Kidney tubule cell (primary cell): ENCODE measurements at regions not wholly inside any gene's neighbourhood (a gene's known extent, or its start where the extent isn't known, plus 50 kb on each side); places are given as distances from the start of the nearest gene placed in this dataset.
"Not testable (repeated sequence)": the region's sequence is repeated elsewhere in the genome, so short reads cannot be mapped to it uniquely, and the experiment has no call there.

ENCODE experiments used
- DNase-seq: peaks from one replicate; pipeline ENCODE4 v3.0.0-alpha.2; 2018; ENCODE audit warnings: low spot score

DNA sequence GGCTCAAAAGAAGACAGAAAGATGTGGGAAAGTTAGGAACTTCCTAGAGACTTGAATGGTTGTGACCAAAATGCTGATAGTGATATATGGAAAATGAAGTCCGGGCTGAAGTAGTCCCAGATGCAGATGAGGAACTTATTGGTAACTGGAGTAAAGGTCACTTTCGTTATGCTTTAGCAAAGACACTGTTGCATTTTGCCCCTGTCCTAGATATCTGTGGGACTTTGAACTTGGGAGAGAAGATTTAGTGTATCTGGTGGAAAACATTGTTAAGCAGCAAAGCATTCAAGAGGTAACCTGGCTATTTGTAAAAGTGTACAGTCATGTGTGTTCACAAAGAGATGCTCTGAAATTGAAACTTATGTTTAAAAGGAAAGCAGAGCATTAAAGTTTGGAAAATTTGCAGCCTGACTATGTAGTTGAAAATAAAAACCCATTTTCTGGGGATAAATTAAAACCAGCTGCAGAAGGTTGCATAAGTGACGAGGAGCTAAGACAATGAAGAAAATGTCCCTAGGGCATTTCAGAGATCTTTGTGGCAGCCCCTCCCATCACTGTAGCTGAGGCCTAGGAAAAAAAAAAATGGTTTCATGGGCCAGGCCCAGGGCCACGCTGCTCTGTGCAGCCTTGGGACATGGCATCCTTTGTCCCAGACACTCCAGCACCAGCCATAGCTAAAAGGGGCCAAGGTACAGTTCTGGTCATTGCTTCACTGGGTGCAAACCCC is 1692.2 kb downstream of the HACE1 start:
- DNase-seq = no peak

DNA sequence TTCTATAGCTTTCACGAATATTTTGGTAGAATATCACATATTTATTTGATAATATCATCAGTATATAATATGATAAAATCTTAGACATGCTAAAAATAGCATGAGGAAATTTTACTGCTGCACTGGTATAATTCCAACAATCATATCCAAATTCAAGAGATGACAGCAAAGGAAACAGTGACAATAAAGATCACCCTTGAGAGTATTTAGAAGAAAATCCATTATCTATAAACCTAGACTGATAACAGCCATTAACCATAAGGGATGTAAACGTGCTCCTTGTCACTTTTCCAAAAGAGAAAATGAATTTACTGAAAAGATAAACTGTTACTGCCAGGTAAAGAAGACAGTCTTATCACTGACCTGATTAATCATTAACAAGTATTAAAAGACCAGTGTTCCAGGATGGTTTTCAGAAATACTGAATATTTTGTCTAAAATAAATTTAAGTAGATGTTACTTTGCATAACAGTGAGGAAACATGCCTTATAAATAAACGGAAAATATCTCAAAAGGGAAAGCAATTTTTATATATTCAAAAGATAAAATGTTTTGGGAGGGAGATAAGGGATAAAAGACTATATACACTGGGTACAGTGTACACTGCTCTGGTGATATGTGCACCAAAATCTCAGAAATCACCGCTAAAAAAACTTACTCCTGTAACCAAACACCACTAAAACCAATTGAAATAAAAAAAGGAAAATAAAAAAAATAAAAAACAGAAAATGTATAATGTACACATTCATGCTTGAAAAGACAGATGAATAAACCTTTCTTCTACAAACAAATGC is 1704.7 kb downstream of the HACE1 start:
- DNase-seq = no peak

DNA sequence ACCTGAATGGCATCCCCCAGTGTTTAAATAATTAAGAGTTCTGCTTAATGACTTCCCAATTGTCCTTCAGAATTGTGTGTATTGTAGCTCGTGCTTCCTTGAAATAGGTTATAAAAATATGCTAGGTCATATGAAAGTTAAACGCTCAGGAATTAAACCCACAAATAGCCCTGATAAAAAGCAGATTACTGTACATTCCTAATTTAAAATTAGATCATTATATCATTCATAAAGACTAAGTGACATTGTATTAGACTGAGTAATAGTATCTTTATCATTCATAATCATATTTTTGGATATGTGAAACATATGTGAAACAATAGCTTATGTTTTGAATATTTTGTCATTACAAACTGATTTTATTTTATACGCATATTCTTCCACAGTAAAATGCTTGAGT is 1706.7 kb downstream of the HACE1 start:
- no peak for DNase-seq

GRCh38 chr6:103142902-103143301 is 1716.8 kb downstream of the HACE1 start:
- DNase-seq = no peak

GRCh38 chr6:103140308-103141027 is 1719.3 kb downstream of the HACE1 start:
- no peak for DNase-seq

GRCh38 chr6:103139377-103139776 is 1720.3 kb downstream of the HACE1 start:
- DNase-seq = no peak

- no peak for DNase-seq
These were observed 1731.0 kb downstream of the GRIK2 start for GRCh38 chr6:103124471-103124870.

DNA sequence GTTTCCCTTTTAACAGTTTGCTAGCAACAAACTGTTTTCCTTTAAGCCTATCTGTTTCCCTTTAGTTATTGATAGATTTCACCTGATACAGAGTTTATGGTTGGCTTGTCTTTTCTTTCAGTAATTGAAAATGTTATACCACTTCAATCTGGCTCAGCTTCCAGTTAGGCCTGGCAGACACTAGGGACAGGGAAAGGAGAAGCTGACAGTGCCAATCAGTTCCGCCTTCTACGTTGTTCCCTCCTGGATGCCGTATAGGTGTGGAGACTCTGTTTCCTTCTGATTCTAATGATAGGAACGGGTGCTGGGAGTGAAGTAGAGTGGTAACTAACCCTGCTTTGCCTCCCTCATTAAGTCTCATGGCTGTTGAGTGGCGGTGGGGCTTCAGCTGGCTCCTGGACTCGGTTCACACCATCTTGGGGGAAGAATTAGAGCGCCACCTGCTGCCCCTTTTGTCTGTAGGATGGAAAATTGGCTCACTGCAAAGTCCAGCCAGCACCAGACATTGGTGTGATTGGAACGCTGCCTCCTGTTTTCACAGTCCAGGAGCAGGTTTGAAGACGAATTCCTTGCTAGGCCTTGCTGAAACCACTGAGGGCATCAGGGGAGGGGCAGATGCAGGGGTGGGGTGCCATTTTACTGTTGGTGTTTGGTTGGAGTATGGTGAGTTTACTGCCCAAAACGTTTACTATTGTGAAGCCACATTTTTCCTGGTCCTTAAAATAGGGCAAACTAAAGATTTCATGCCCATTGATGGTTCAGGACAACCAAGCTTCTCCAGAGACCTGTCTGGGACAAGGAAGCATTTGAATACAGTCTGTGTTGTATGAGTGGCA is 1729.5 kb downstream of the GRIK2 start:
- peak; percentile 51 for DNase-seq

GRCh38 chr6:103119056-103119455 is 1725.5 kb downstream of the GRIK2 start:
- no peak for DNase-seq

- DNase-seq = no peak
These were observed 1721.1 kb downstream of the GRIK2 start for GRCh38 chr6:103114582-103114981.

DNA sequence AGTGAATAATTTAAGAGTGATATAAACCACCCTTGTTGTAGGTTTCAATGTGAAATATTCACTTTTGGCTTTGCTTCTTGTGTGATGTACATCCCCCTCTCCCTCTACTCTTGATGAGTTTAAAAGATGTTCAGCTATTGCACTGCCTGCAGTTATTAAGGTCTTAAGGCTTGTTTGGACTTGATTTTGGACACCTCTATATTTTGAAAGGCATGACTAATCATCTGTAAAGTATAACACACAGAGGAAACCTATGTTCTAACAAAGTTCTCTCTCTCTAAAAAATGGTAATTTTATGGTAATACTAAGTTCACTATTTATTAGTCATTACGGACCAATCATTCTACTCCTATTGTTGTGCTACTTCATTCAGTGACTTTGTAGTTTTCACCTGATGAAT is 1719.9 kb downstream of the GRIK2 start:
- no peak for DNase-seq

DNA sequence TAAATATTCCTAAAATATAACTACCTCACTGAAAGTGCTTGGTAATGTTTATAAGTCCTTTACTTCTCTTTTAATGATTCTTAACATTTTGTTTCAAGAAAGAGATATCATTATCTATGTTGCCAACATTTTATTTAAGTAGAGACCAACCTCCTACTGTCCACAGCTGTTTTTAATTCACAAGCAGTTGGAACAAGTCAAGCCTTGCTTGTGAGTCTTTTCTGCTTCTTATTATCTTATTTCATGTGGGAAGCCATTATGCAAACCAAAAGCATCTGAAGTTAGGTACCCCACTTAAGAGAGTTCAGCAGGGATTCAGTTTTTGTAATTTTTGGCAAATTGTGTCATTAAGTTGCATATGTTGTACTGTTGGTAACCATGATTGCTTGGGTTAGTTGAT is 1714.5 kb downstream of the GRIK2 start:
- no peak for DNase-seq

DNA sequence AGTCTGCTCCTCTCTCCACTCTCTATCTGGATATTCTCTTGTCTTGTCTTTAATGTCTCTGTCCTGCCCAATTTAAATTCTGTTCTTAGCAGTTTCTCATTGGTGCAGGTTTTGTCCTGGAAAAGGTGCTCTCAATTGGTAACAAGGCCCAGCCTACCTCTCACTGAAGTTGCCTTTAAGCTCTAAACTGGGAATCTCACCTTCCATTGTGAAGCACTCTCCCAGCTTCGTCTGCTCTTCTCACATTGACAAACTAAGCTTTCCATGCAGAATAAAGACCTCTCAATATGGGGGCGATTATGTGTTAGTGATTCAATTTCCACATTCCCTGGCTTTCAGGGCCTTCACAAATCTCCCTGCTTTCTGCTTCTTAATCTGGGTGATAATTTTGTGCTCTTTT is 1712.2 kb downstream of the GRIK2 start:
- no peak for DNase-seq

GRCh38 chr6:103101267-103101666 is 1707.8 kb downstream of the GRIK2 start:
- no peak for DNase-seq

DNA sequence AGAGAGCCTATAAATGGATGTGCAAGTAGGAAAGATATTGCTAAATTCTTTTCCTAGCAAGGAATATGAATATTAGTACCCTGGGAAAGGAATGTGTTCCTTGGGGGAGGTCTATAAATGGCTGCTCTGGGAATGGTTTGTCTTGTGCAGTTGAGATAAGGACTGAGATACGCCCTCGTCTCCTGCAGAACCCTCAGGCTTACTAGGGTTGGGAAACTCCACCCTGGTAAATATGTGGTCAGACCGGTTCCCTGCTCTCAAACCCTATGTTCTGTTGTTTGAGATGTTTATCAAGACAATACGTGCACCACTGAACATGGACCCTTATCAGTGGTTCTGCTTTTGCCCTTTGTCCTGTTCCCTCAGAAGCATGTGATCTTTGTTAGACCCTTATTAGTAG is 1698.9 kb downstream of the GRIK2 start:
- DNase-seq = not testable (repeated sequence)

DNA sequence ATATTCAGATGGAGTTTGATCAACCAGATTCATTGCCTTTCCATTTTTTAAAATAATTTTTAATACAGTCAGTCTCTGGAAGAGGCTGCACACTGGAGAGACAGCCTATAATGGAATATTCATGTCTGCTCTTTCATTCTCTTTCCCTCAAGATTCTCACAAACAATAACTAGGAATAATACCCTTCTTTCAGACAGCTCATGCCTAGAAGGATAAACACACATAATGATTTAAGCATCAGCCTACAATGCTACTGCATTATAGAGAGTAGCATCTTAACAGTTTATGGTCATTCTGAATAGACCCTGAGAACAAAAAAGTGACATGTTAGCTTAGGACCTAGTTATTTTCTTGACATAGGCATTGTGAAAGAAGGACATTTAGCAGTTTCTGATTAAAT is 1692.3 kb downstream of the GRIK2 start:
- DNase-seq = no peak

DNA sequence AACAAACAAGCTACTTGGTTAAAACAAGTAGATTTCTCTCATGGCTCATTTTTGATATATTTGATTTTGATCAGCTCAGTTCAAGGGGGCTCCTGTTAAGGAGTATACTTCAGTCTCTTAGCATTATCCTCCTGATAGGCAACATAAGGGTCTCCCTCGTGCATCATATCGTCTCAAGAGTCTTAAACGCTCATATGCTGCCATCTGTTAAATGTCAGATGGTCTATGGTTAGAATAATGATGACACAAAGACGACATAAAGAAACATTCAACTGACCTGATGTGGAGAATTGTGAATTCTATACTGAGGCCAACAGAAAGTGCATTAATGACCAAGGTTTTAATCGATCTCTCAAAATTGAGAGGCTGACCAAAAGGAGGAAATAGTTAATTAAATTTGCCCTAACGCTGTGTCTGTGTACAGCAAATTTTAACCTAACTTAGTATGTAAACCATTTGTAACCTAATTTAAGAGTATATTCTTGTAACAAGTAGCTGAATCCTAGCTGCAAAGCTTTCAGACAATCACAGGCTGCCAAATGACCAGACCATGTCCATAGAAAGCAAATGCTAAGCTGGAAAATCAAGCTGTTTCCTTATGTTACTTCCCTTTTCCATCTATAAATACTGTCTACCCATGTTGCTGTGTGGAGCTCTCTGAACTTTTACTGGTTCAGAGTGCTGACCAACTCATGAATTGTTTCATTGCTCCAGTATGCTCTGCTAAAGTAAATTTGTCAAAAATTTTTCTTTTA is 1688.5 kb downstream of the GRIK2 start:
- DNase-seq = no peak

DNA sequence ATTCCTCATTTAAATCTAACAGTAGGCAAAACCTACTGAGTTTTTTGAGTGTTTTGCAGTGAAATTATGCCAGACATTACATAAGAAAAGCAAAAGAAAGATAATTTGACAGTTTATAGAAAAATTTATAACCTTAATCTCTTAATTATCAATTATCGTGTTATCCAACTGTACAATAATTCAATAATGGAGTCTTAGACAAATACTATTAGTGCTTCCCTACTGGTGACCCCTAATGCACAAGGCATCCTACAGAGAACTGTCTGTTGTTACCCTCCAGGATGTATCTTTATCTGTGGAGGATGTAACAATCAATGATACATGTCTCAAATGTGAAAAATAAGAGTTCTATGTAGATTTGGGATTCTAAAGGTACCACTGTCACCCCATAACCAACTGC is 1687.6 kb downstream of the GRIK2 start:
- DNase-seq = no peak

DNA sequence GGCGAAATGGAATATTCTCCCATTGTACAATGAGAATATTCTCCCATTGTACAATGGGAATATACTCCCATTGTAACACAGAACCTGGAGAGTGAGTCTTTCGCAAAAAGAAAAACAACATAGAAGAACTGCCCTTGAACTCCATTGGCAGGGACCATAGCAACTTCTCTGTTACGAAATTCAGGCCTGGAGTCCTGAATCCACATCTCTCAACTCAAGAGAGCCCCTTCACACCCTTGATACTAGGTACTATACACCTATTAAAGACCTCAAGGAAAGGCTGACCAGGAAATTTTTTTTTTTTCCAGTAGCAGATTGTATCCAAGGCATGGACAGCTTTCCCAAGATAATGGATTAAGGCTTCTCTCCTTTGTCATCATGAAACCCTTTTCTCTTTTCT is 1687.0 kb downstream of the GRIK2 start:
- DNase-seq = no peak

- no peak for DNase-seq
These were observed 1686.4 kb downstream of the GRIK2 start for GRCh38 chr6:103079867-103080266.

DNA sequence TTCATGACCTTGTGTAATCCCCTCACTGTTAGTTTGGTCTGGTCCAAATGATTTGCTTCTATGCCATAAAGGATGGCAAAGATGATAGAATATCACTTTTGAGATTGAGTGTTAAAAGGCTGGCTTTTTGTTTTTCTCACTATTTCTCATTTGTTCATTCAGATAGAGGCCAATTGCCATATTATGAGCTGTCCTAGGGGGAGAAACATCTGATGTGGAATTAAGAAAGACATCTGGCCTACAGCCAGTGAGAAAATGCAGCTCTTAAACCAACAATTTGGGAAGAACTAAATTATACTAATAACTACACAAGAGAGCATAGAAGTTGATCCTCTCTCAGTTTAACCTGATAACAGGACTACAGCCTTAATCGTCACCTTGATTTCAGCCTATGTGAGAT is 1668.6 kb downstream of the GRIK2 start:
- DNase-seq = no peak
